ENCODE measurements at regions not wholly inside any gene's neighbourhood (a gene's known extent, or its start where the extent isn't known, plus 50 kb on each side); places are given as distances from the start of the nearest gene placed in this dataset.

DNA sequence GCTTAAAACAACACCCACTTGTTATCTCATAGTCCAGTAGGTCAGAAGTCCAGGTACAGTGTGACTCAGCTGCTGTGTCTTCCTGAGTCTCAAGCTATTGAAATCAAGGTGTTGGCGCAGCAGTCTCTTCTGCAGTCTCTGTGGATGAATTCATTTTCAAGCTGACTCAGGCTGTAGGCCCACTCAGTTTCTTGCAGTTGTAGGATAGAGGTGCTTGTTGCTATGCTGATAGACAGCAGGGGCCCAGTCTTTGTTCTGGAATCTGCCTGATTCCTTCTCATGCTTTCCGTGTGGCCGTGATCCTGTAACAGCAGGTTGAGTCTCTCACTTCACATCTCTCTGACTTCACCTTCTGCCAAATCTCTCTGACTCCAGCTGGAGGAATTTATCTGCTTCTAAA lies 400.4 kb upstream of the POM121L12 start:
- no peak for TF ChIP-seq CTCF (IDR thresholded peaks at IDR 0.05; ENCODE audit: low read depth, low read length, missing control alignments)
- no peak overlapping the region for H3K27ac ChIP-seq
- no peak overlapping the region for H3K4me3 ChIP-seq (ENCODE audit: low read depth, low read length)
- H3K27me3 ChIP-seq (replicated peaks), result no peaks in the 10 kb centered on the region
- DNase-seq, result no peak
- H3K36me3 ChIP-seq (replicated peaks), result no peaks in the 10 kb centered on the region
- in situ Hi-C loops (cut with HindIII; ENCODE audit: low pct_ligation_motif_present, low sequenced_read_pairs), result no loop called here

DNA sequence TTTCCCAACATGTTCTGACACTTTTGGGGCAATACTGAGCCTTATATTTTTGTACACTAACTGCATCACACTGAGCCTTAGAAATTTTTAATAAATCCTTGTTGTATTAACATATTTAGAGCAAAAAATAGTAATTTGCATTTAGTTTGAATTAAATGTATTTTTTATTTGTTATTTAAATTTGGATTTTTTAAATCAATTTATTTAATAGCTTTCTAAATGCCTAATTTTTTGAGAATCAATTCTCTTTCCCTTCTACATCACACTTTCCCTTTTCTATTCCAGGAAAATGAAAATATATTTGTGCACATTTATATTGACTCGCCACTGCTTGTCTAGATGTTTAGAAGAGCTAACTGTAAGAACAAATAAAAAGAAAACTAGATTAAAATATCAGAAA lies 414.6 kb upstream of the POM121L12 start:
- H3K27ac ChIP-seq, result no peak overlapping the region
- in situ Hi-C loops (cut with HindIII; ENCODE audit: low pct_ligation_motif_present, low sequenced_read_pairs), result no loop called here
- H3K36me3 ChIP-seq (replicated peaks), result no peaks in the 10 kb centered on the region
- no peak for DNase-seq
- H3K4me3 ChIP-seq (ENCODE audit: low read depth, low read length), result no peak overlapping the region
- no peak for TF ChIP-seq CTCF (IDR thresholded peaks at IDR 0.05; ENCODE audit: low read depth, low read length, missing control alignments)
- no peaks in the 10 kb centered on the region for H3K27me3 ChIP-seq (replicated peaks)

GRCh38 chr7:52616552-52616951 lies 418.9 kb upstream of the POM121L12 start:
- no peak overlapping the region for H3K4me3 ChIP-seq (ENCODE audit: low read depth, low read length)
- DNase-seq, result no peak
- H3K36me3 ChIP-seq (replicated peaks), result no peaks in the 10 kb centered on the region
- no peaks in the 10 kb centered on the region for H3K27me3 ChIP-seq (replicated peaks)
- H3K27ac ChIP-seq, result no peak overlapping the region
- in situ Hi-C loops (cut with HindIII; ENCODE audit: low pct_ligation_motif_present, low sequenced_read_pairs), result no loop called here
- no peak for TF ChIP-seq CTCF (IDR thresholded peaks at IDR 0.05; ENCODE audit: low read depth, low read length, missing control alignments)

GRCh38 chr7:52615021-52615695 lies 420.3 kb upstream of the POM121L12 start:
- Histone ChIP-seq H3K27me3 (replicated peaks) (no peaks in the 10 kb centered on the region), H3K27ac (no peak overlapping the region), H3K36me3 (replicated peaks) (no peaks in the 10 kb centered on the region), H3K4me3 (ENCODE audit: low read depth, low read length) (no peak overlapping the region)
- TF ChIP-seq CTCF (IDR thresholded peaks at IDR 0.05; ENCODE audit: low read depth, low read length, missing control alignments), result no peak
- no peak for DNase-seq
- in situ Hi-C loops (cut with HindIII; ENCODE audit: low pct_ligation_motif_present, low sequenced_read_pairs), result no loop called here

GRCh38 chr7:52609511-52609910 lies 425.9 kb upstream of the POM121L12 start:
- TF ChIP-seq CTCF (IDR thresholded peaks at IDR 0.05; ENCODE audit: low read depth, low read length, missing control alignments), result no peak
- Histone ChIP-seq H3K27ac (no peak overlapping the region), H3K36me3 (replicated peaks) (no peaks in the 10 kb centered on the region), H3K27me3 (replicated peaks) (no peaks in the 10 kb centered on the region), H3K4me3 (ENCODE audit: low read depth, low read length) (no peak overlapping the region)
- no peak for DNase-seq
- in situ Hi-C loops (cut with HindIII; ENCODE audit: low pct_ligation_motif_present, low sequenced_read_pairs), result no loop called here

DNA sequence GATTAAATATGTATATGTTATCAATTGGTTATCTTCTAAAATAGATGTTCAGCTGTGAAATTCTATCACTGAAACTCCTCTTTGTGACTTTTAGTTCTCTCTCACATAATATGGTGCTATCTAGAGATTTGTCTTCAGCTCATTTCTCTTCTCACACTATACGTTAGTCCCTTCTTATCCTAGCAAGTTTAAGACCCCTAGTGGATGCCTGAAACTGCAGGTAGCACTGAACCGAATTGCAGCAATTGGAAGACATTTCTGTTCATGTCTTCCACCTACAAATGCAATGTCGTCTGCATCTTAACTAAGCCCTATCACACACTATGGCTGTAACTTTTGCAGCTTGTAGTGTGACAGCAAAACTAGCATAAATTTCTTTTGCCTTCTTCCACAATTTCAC lies 442.7 kb upstream of the POM121L12 start:
- Histone ChIP-seq H3K27ac (no peak overlapping the region), H3K27me3 (replicated peaks) (no peaks in the 10 kb centered on the region), H3K36me3 (replicated peaks) (no peaks in the 10 kb centered on the region), H3K4me3 (ENCODE audit: low read depth, low read length) (no peak overlapping the region)
- no peak for DNase-seq
- in situ Hi-C loops (cut with HindIII; ENCODE audit: low pct_ligation_motif_present, low sequenced_read_pairs), result no loop called here
- TF ChIP-seq CTCF (IDR thresholded peaks at IDR 0.05; ENCODE audit: low read depth, low read length, missing control alignments), result no peak

Measured in brain microvascular endothelial cell (primary cell).